Kidney (tissue), 13 donors: ENCODE measurements at regions not wholly inside any gene's neighbourhood (a gene's known extent, or its start where the extent isn't known, plus 50 kb on each side); places are given as distances from the start of the nearest gene placed in this dataset.

ENCODE experiments used
- DNase-seq, 5 donors: peaks; one replicate each; pipeline ENCODE4 v3.0.0-alpha.2; 2013 to 2020
- FAIRE-seq: peaks from 2 replicates; lab custom pipeline; 2012; peaks lifted over from hg19 to GRCh38; lab: Jason Lieb, UNC
- H3K27ac ChIP-seq, 2 donors: one replicate each; pipeline ENCODE4 v1.7.0; 2013; ENCODE audit warnings: low read depth in 2 of 2, low read length in 2 of 2, inconsistent platforms in 1 of 2
- H3K27me3 ChIP-seq: one replicate; pipeline ENCODE4 v1.7.1; 2013; ENCODE audit warnings: low read length, inconsistent platforms; ENCODE audit not compliant: control insufficient read depth, insufficient read depth
- H3K36me3 ChIP-seq, 3 donors: one replicate each; pipeline versions ENCODE4 v1.7.0 to v1.7.1; 2013; ENCODE audit warnings: low read length in 3 of 3, control low read depth in 1 of 3, inconsistent platforms in 1 of 3; ENCODE audit not compliant: insufficient read depth in 3 of 3, control insufficient read depth in 2 of 3
- H3K4me1 ChIP-seq, 3 donors: one replicate each; pipeline versions ENCODE4 v1.7.0 to v1.7.1; 2013; ENCODE audit warnings: low read length in 3 of 3, inconsistent platforms in 1 of 3, low read depth in 1 of 3; ENCODE audit not compliant: control insufficient read depth in 2 of 3, insufficient read depth in 2 of 3
- H3K4me3 ChIP-seq, 3 donors: one replicate each; pipeline versions ENCODE4 v1.7.0 to v1.8.1; 2013; ENCODE audit warnings: low read length in 3 of 3, control low read depth in 1 of 3, inconsistent platforms in 1 of 3
- H3K9ac ChIP-seq, 3 donors: one replicate each; pipeline versions ENCODE4 v1.7.0 to v1.7.1; 2013; ENCODE audit warnings: low read length in 3 of 3, control low read depth in 1 of 3, inconsistent platforms in 1 of 3
- H3K9me3 ChIP-seq, 3 donors: one replicate each; pipeline versions ENCODE4 v1.7.0 to v1.7.1; 2013; ENCODE audit warnings: low read length in 3 of 3, control low read depth in 1 of 3, inconsistent platforms in 1 of 3; ENCODE audit not compliant: control insufficient read depth in 2 of 3, insufficient read depth in 1 of 3
- CTCF ChIP-seq: IDR thresholded peaks from 3 replicates; pipeline ENCODE4 v1.5.1; 2012; ENCODE audit warnings: mild to moderate bottlenecking, moderate library complexity, borderline replicate concordance; ENCODE audit not compliant: insufficient read depth; ENCODE audit errors: extremely low read depth
- intact Hi-C: fragments of 100-400 bp; cut with DNase I; formaldehyde crosslinking; loops from one replicate; pipeline ENCODE4 v1.11.1; 2022
- donor health status: control.
- donor health status: control.
- donor health status: control.
- donor health status: control.
- donor health status: control.
- donor health status: DM: yes; HTN: yes; CAD: no.
- donor health status: Normal renal cell carcinoma (clear cell type).

GRCh38 chr6:71619836-71620235, 266.5 kb upstream of the RIMS1 start:
- H3K9ac ChIP-seq: no peak overlapping the region
- FAIRE-seq: no peak
- H3K27ac ChIP-seq: no peak overlapping the region
- no peak overlapping the region for H3K4me3 ChIP-seq
- DNase-seq: no peak
- intact Hi-C loops: no loop called here
- no peaks in the 10 kb centered on the region for H3K4me1 ChIP-seq
- TF ChIP-seq CTCF: no peak
- H3K27me3 ChIP-seq: no peaks in the 10 kb centered on the region
- H3K36me3 ChIP-seq: no peaks in the 10 kb centered on the region
- no peaks in the 10 kb centered on the region for H3K9me3 ChIP-seq

DNA sequence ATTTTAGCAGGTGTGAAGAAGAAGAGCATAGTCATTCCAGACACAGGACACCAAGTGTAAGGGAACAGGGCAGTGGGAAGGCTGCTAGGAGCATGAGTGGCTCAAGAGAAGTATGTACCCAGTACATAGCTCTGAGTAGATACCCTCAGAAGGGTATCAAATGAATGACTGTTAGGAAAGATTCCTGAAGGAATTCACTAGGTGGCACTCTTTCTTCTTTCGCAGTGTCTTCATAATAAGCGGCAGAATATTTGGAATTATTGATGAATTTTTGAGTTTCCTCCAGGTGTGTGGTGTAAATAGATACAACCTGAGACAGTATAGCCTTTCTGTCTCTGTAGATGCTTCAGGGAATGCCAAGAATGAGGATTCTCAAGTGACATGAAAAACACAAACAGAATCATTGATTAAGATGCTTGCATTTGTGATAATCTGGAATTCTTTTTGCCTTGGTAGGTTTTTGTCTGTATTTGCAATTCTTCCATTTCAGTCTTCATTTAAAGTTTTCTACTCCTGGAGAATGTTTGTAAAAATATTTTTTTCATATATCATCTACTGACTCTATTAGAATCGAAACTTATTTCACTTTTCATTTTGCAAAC, 264.3 kb upstream of the RIMS1 start:
- no peak for TF ChIP-seq CTCF
- H3K9me3 ChIP-seq: no peaks in the 10 kb centered on the region
- H3K4me1 ChIP-seq: no peaks in the 10 kb centered on the region
- H3K36me3 ChIP-seq: no peaks in the 10 kb centered on the region
- intact Hi-C loops: no loop called here
- no peak overlapping the region for H3K27ac ChIP-seq
- H3K27me3 ChIP-seq: no peaks in the 10 kb centered on the region
- no peak overlapping the region for H3K9ac ChIP-seq
- DNase-seq (peak in 2 of 5 donors; percentile 4 to 12), FAIRE-seq (no peak)
- H3K4me3 ChIP-seq: no peak overlapping the region

DNA sequence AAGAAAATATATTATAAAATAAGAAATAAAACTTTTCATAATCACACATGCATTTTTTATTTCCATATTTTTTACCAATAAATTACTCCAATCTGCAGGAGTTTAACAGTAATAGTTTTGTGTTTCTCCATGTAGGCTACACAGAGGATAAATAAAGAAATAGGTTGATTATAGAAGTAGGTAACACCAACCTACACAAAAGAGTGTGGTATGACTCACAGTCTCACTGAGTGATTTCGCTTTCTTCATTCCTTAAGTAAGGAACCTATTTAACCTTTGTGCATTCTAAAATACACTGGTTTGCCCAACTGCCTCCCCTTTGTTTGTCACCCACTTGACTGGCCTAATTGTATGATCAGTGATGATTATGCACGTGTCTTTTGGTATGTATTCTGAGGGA, 244.2 kb upstream of the RIMS1 start:
- DNase-seq (no peak), FAIRE-seq (no peak)
- no peaks in the 10 kb centered on the region for H3K4me1 ChIP-seq
- H3K27me3 ChIP-seq: no peaks in the 10 kb centered on the region
- no peak overlapping the region for H3K4me3 ChIP-seq
- H3K9me3 ChIP-seq: no peaks in the 10 kb centered on the region
- no peak for TF ChIP-seq CTCF
- H3K9ac ChIP-seq: no peak overlapping the region
- intact Hi-C loops: no loop called here
- H3K36me3 ChIP-seq: no peaks in the 10 kb centered on the region
- H3K27ac ChIP-seq: no peak overlapping the region

- TF ChIP-seq CTCF: no peak
- intact Hi-C loops: no loop called here
- Histone ChIP-seq H3K4me1 (no peaks in the 10 kb centered on the region), H3K27me3 (no peaks in the 10 kb centered on the region), H3K9me3 (no peaks in the 10 kb centered on the region), H3K4me3 (no peak overlapping the region), H3K36me3 (no peaks in the 10 kb centered on the region), H3K9ac (no peak overlapping the region), H3K27ac (no peak overlapping the region)
- DNase-seq (no peak), FAIRE-seq (no peak)
Observed at GRCh38 chr6:71642793-71643192, 243.6 kb upstream of the RIMS1 start.
